ENCODE measurements at regions not wholly inside any gene's neighbourhood (a gene's known extent, or its start where the extent isn't known, plus 50 kb on each side); places are given as distances from the start of the nearest gene placed in this dataset.

- Histone ChIP-seq H3K9ac (ENCODE audit: insufficient read depth, low read length) (no peak overlapping the region), H4K20me1 (ENCODE audit: control insufficient read depth, extremely low read depth, insufficient read depth, low read length) (no peaks in the 10 kb centered on the region), H3K4me3 (replicated peaks in 1 of 4; ENCODE audit: control extremely low read depth in 1 of 4, insufficient read depth in 1 of 4, low read depth in 3 of 4, low read length in 4 of 4) (no peak overlapping the region), H3K27ac (ENCODE audit: insufficient read depth, low read length) (no peak overlapping the region), H3K9me3 (ENCODE audit: control insufficient read depth, insufficient read depth, low read depth, low read length) (no peaks in the 10 kb centered on the region), H3K36me3 (ENCODE audit: control insufficient read depth, insufficient read depth, low read length) (no peaks in the 10 kb centered on the region), H3K27me3 (ENCODE audit: control insufficient read depth, insufficient read depth, low read length) (no peaks in the 10 kb centered on the region), H3K4me2 (ENCODE audit: extremely low read depth, insufficient read depth, low read length) (no peak overlapping the region), H2AFZ (ENCODE audit: low read length) (no peak overlapping the region), H3K4me1 (ENCODE audit: control insufficient read depth, extremely low read depth, insufficient read depth, low read length) (peaks cover 17% of the 10 kb centered on the region), H3K79me2 (ENCODE audit: control insufficient read depth, insufficient read depth, low read length) (peaks cover 46% of the 10 kb centered on the region)
- no peak for DNase-seq (ENCODE audit: low read depth in 2 of 2)
- TF ChIP-seq EZH2 (IDR thresholded peaks at IDR 0.05; ENCODE audit: low read length, missing control alignments) (no peak), CTCF (conservative IDR thresholded peaks at IDR 0.05 in 1 of 2, IDR thresholded peaks at IDR 0.05 in 1 of 2; ENCODE audit: low read depth in 1 of 2, low read length in 2 of 2) (no peak)
These were observed 139.9 kb upstream of the SLC4A4 start for GRCh38 chr4:71198958-71199357.

GRCh38 chr4:71201057-71201456 is 137.8 kb upstream of the SLC4A4 start:
- H3K9ac ChIP-seq (ENCODE audit: insufficient read depth, low read length): no peak overlapping the region
- no peaks in the 10 kb centered on the region for H3K36me3 ChIP-seq (ENCODE audit: control insufficient read depth, insufficient read depth, low read length)
- H3K9me3 ChIP-seq (ENCODE audit: control insufficient read depth, insufficient read depth, low read depth, low read length): no peaks in the 10 kb centered on the region
- H4K20me1 ChIP-seq (ENCODE audit: control insufficient read depth, extremely low read depth, insufficient read depth, low read length): no peaks in the 10 kb centered on the region
- peaks cover 40% of the 10 kb centered on the region for H3K79me2 ChIP-seq (ENCODE audit: control insufficient read depth, insufficient read depth, low read length)
- no peak overlapping the region for H3K27ac ChIP-seq (ENCODE audit: insufficient read depth, low read length)
- H3K4me2 ChIP-seq (ENCODE audit: extremely low read depth, insufficient read depth, low read length): no peak overlapping the region
- H3K4me3 ChIP-seq (replicated peaks in 1 of 4; ENCODE audit: control extremely low read depth in 1 of 4, insufficient read depth in 1 of 4, low read depth in 3 of 4, low read length in 4 of 4): no peak overlapping the region
- TF ChIP-seq EZH2 (IDR thresholded peaks at IDR 0.05; ENCODE audit: low read length, missing control alignments) (no peak), CTCF (conservative IDR thresholded peaks at IDR 0.05 in 1 of 2, IDR thresholded peaks at IDR 0.05 in 1 of 2; ENCODE audit: low read depth in 1 of 2, low read length in 2 of 2) (no peak)
- no peak for DNase-seq (ENCODE audit: low read depth in 2 of 2)
- no peak overlapping the region for H2AFZ ChIP-seq (ENCODE audit: low read length)
- no peaks in the 10 kb centered on the region for H3K27me3 ChIP-seq (ENCODE audit: control insufficient read depth, insufficient read depth, low read length)
- H3K4me1 ChIP-seq (ENCODE audit: control insufficient read depth, extremely low read depth, insufficient read depth, low read length): peaks cover 6% of the 10 kb centered on the region

- no peak overlapping the region for H2AFZ ChIP-seq (ENCODE audit: low read length)
- H3K9ac ChIP-seq (ENCODE audit: insufficient read depth, low read length): no peak overlapping the region
- TF ChIP-seq CTCF (conservative IDR thresholded peaks at IDR 0.05 in 1 of 2, IDR thresholded peaks at IDR 0.05 in 1 of 2; ENCODE audit: low read depth in 1 of 2, low read length in 2 of 2) (no peak), EZH2 (IDR thresholded peaks at IDR 0.05; ENCODE audit: low read length, missing control alignments) (no peak)
- H3K27ac ChIP-seq (ENCODE audit: insufficient read depth, low read length): no peak overlapping the region
- H3K4me2 ChIP-seq (ENCODE audit: extremely low read depth, insufficient read depth, low read length): no peak overlapping the region
- H3K79me2 ChIP-seq (ENCODE audit: control insufficient read depth, insufficient read depth, low read length): peaks cover 36% of the 10 kb centered on the region
- H3K4me3 ChIP-seq (replicated peaks in 1 of 4; ENCODE audit: control extremely low read depth in 1 of 4, insufficient read depth in 1 of 4, low read depth in 3 of 4, low read length in 4 of 4): no peak overlapping the region
- H3K4me1 ChIP-seq (ENCODE audit: control insufficient read depth, extremely low read depth, insufficient read depth, low read length): peaks cover 5% of the 10 kb centered on the region
- no peaks in the 10 kb centered on the region for H4K20me1 ChIP-seq (ENCODE audit: control insufficient read depth, extremely low read depth, insufficient read depth, low read length)
- DNase-seq (ENCODE audit: low read depth in 2 of 2): peak in 1 of 2 donors; percentile 77
- no peaks in the 10 kb centered on the region for H3K27me3 ChIP-seq (ENCODE audit: control insufficient read depth, insufficient read depth, low read length)
- no peaks in the 10 kb centered on the region for H3K36me3 ChIP-seq (ENCODE audit: control insufficient read depth, insufficient read depth, low read length)
- H3K9me3 ChIP-seq (ENCODE audit: control insufficient read depth, insufficient read depth, low read depth, low read length): no peaks in the 10 kb centered on the region
These were observed 136.8 kb upstream of the SLC4A4 start for GRCh38 chr4:71201817-71202576.
